GM13977 (cell line): ENCODE measurements at regions not wholly inside any gene's neighbourhood (a gene's known extent, or its start where the extent isn't known, plus 50 kb on each side); places are given as distances from the start of the nearest gene placed in this dataset.

Source experiments
- DNase-seq: peaks from one replicate; pipeline ENCODE4 v3.0.0; 2012; ENCODE audit warnings: low spot score
- CTCF ChIP-seq: IDR thresholded peaks from 2 replicates; pipeline ENCODE4 v1.5.1; 2012; ENCODE audit warnings: mild to moderate bottlenecking, control low read depth; ENCODE audit not compliant: insufficient read depth; ENCODE audit errors: extremely low read depth, missing control alignments
- in situ Hi-C: fragments of 300-500 bp; cut with MboI; formaldehyde crosslinking; loops from one replicate; pipeline ENCODE4 v1.12.0; 2022; ENCODE audit warnings: low sequenced_read_pairs, low pct_unique_long_range_greater_than_20kb, mixed read lengths, inconsistent platforms; ENCODE audit not compliant: unreplicated experiment

- no peak for TF ChIP-seq CTCF
- in situ Hi-C loops, result no loop called here
- DNase-seq, result no peak
Observed at GRCh38 chr19:28968721-28969120, 244.2 kb downstream of the UQCRFS1 start.

- in situ Hi-C loops, result no loop called here
- DNase-seq, result no peak
- no peak for TF ChIP-seq CTCF
Observed at GRCh38 chr19:28966737-28967399, 246.1 kb downstream of the UQCRFS1 start.

DNA sequence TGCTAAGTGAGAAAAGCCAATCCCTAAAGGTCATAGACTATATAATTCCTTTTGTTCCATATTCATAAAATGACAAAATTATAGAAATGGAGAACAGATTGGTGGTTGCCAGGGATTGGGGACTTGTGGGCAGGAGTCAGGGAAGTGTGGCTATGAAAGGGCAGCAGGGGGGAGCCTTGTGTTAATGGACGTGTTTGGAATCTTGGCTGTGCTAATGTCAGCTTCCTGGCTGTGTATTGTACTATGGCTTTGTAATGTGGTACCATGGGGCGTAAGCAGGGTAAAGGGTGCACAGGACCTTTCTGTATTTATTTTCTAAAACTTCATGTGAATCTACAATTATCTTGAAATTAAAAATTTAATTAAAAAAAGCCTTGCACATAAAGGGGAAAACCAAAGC is 248.5 kb downstream of the UQCRFS1 start:
- in situ Hi-C loops, result no loop called here
- TF ChIP-seq CTCF, result no peak
- no peak for DNase-seq

DNA sequence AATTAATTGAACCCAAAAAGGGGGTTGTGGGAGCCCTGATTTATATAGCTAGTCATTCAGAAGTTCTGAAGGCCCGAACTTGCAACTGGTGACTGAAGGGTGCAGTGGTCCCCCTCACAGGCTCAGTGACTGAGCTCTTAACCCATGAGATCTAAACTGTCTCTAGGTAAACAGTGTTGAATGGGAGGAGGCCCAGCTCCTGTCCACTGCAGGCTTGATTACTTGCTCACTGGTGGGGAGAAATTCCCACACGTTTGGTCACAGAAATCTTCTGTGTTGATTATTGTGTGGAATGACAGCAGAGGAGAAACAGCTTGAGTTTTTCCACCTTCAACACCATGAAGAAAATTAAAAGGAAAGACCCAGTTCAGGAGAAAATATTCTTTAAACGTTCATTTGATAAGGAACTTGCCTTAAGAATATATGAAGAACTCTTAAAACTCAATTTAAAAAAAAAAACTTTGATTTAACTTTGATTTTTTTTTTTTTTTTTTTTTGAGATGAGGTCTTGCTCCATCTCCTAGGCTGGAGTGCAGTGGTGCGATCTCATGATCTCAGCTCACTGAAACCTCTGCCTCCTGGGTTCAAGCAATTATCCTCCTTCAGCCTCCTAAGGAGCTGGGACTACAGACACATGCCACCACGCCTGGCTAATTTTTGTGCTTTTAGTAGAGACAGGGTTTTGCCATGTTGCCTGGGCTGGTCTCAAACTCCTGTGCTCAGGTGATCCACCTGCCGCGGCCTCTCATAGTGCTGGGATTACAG is 249.3 kb downstream of the UQCRFS1 start:
- TF ChIP-seq CTCF, result no peak
- no peak for DNase-seq

GRCh38 chr19:28961772-28962500 is 251.0 kb downstream of the UQCRFS1 start:
- no peak for DNase-seq
- no peak for TF ChIP-seq CTCF
- in situ Hi-C loops, result no loop called here

More for the DNA sequence above, 249.3 kb downstream of the UQCRFS1 start:
- in situ Hi-C loops, result no loop called here

DNA sequence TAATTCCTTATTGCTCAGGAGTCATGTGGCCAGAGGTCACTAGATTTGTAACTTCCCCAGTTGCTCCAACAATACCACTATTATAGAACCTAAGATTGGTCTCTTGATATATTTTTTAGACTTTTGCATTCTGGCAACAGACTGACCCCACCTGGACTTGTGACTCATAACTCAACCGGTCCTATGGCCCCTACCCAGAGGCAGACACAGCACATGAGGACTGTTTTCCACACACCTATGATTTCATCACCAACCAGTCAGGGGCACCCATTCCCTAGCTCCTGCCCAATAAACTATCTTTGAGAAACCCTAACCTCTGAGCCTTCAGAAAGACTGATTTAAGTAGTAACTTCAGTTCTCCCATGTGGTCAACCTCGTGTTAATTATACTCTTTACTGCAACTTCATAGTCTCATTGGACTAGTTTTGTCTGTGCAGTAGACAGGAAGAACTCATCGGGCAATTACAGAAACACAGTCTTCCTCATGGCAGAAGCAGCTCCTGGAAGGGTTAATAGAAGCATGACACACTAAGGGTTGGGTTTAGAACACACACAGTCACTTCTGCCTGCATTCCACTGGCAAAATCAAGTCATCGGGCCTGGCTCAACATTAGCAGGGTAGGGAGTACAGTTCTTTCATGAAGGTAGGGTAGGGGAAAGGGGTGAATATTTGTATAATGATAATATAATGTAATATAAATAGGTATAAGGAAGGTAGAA is 251.8 kb downstream of the UQCRFS1 start:
- TF ChIP-seq CTCF, result no peak
- no peak for DNase-seq
- in situ Hi-C loops, result no loop called here
